Mesodermal cell (in vitro differentiated cells): ENCODE measurements at regions not wholly inside any gene's neighbourhood (a gene's known extent, or its start where the extent isn't known, plus 50 kb on each side); places are given as distances from the start of the nearest gene placed in this dataset.
A peak's percentile ranks its signal among the peaks of the same experiment; 100 is the strongest.

ENCODE experiments used
- H3K27ac ChIP-seq: 2 replicates; pipeline ENCODE4 v1.7.0; 2013; ENCODE audit warnings: mild to moderate bottlenecking, low read depth, low read length, moderate library complexity; ENCODE audit not compliant: severe bottlenecking
- H3K36me3 ChIP-seq: 2 replicates; pipeline ENCODE4 v1.7.1; 2013; ENCODE audit warnings: mild to moderate bottlenecking, low read length, moderate library complexity; ENCODE audit not compliant: control insufficient read depth, insufficient read depth
- H3K4me1 ChIP-seq: one replicate; pipeline ENCODE4 v1.7.1; 2013; ENCODE audit warnings: mild to moderate bottlenecking, low read length; ENCODE audit not compliant: insufficient read depth, control insufficient read depth, poor library complexity, severe bottlenecking
- H3K4me3 ChIP-seq: 2 replicates; pipeline ENCODE4 v1.7.0; 2013; ENCODE audit warnings: low read length, control low read depth, mild to moderate bottlenecking; ENCODE audit not compliant: insufficient read depth, poor library complexity, severe bottlenecking; ENCODE audit errors: extremely low read depth
- H3K9me3 ChIP-seq: 2 replicates; pipeline ENCODE4 v1.7.1; 2013; ENCODE audit warnings: mild to moderate bottlenecking, low read length, moderate library complexity; ENCODE audit not compliant: control insufficient read depth
- WGBS, 2 experiments: methylation state at CpG; one replicate each; pipeline ENCODE4 v1.1.5; 2013; ENCODE audit warnings: missing lambda C conversion rate in 2 of 2; ENCODE audit not compliant: insufficient coverage in 2 of 2; 5-methylcytosine and 5-hydroxymethylcytosine counted together

GRCh38 chr3:94896994-94897393, 834.1 kb downstream of the NSUN3 start:
- Histone ChIP-seq H3K36me3 (no peaks in the 10 kb centered on the region), H3K27ac (no peak overlapping the region), H3K9me3 (no peaks in the 10 kb centered on the region), H3K4me1 (peaks cover 5% of the 10 kb centered on the region), H3K4me3 (no peak overlapping the region)

GRCh38 chr3:94904156-94904674, 841.4 kb downstream of the NSUN3 start:
- Histone ChIP-seq H3K36me3 (no peaks in the 10 kb centered on the region), H3K9me3 (no peaks in the 10 kb centered on the region), H3K27ac (no peak overlapping the region), H3K4me1 (peaks cover under 1% of the 10 kb centered on the region), H3K4me3 (no peak overlapping the region)
- 88 to 100% methylated on average over 1 of the region's 2 CpGs for WGBS, 2 experiments

- Histone ChIP-seq H3K4me1 (peaks cover 8% of the 10 kb centered on the region), H3K4me3 (no peak overlapping the region), H3K9me3 (no peaks in the 10 kb centered on the region), H3K36me3 (no peaks in the 10 kb centered on the region), H3K27ac (no peak overlapping the region)
- WGBS, 2 experiments = 94% methylated on average over 2 of the region's 2 CpGs; no CpG with 5 or more reads in 1 of the 2 experiments
Observed at GRCh38 chr3:94909726-94910125, 846.9 kb downstream of the NSUN3 start.

GRCh38 chr3:94912656-94913055, 849.8 kb downstream of the NSUN3 start:
- no CpG with 5 or more reads among the region's 3 CpGs for WGBS, 2 experiments
- H3K27ac ChIP-seq = no peak overlapping the region
- H3K4me1 ChIP-seq = peaks cover 8% of the 10 kb centered on the region
- H3K4me3 ChIP-seq = no peak overlapping the region
- no peaks in the 10 kb centered on the region for H3K36me3 ChIP-seq
- H3K9me3 ChIP-seq = no peaks in the 10 kb centered on the region

GRCh38 chr3:94927175-94927574, 864.3 kb downstream of the NSUN3 start:
- peaks cover 7% of the 10 kb centered on the region for H3K4me1 ChIP-seq
- H3K9me3 ChIP-seq = no peaks in the 10 kb centered on the region
- no peaks in the 10 kb centered on the region for H3K36me3 ChIP-seq
- H3K27ac ChIP-seq = no peak overlapping the region
- H3K4me3 ChIP-seq = no peak overlapping the region
- WGBS, 2 experiments = 67 to 100% methylated on average over 3 of the region's 8 CpGs

- H3K4me3 ChIP-seq = no peak overlapping the region
- 79 to 88% methylated on average over 2 of the region's 4 CpGs for WGBS, 2 experiments
- H3K36me3 ChIP-seq = no peaks in the 10 kb centered on the region
- H3K4me1 ChIP-seq = peaks cover 7% of the 10 kb centered on the region
- no peaks in the 10 kb centered on the region for H3K9me3 ChIP-seq
- peak overlapping the region; percentile 72 for H3K27ac ChIP-seq
Observed at GRCh38 chr3:94928921-94929320, 866.1 kb downstream of the NSUN3 start.

- H3K4me1 ChIP-seq = no peaks in the 10 kb centered on the region
- WGBS, 2 experiments = 100% methylated on average over 1 to 3 of the region's 5 CpGs
- no peaks in the 10 kb centered on the region for H3K36me3 ChIP-seq
- no peaks in the 10 kb centered on the region for H3K9me3 ChIP-seq
- H3K4me3 ChIP-seq = no peak overlapping the region
- no peak overlapping the region for H3K27ac ChIP-seq
Observed at GRCh38 chr3:94935738-94936580, 873.1 kb downstream of the NSUN3 start.

GRCh38 chr3:94937980-94938379, 875.1 kb downstream of the NSUN3 start:
- Histone ChIP-seq H3K9me3 (no peaks in the 10 kb centered on the region), H3K4me3 (no peak overlapping the region), H3K36me3 (no peaks in the 10 kb centered on the region), H3K27ac (no peak overlapping the region), H3K4me1 (no peaks in the 10 kb centered on the region)
- WGBS, 2 experiments = 92 to 99% methylated on average over 22 to 32 of the region's 34 CpGs

- H3K4me3 ChIP-seq = no peak overlapping the region
- 92 to 100% methylated on average over 4 to 5 of the region's 6 CpGs for WGBS, 2 experiments
- no peaks in the 10 kb centered on the region for H3K9me3 ChIP-seq
- no peak overlapping the region for H3K27ac ChIP-seq
- H3K4me1 ChIP-seq = no peaks in the 10 kb centered on the region
- no peaks in the 10 kb centered on the region for H3K36me3 ChIP-seq
Observed at GRCh38 chr3:94946683-94947082, 883.8 kb downstream of the NSUN3 start.

GRCh38 chr3:94961423-94962100, 898.7 kb downstream of the NSUN3 start:
- Histone ChIP-seq H3K4me1 (no peaks in the 10 kb centered on the region), H3K36me3 (no peaks in the 10 kb centered on the region), H3K27ac (no peak overlapping the region), H3K9me3 (no peaks in the 10 kb centered on the region), H3K4me3 (no peak overlapping the region)
- 97 to 100% methylated on average over 1 to 5 of the region's 6 CpGs for WGBS, 2 experiments
